ENCODE measurements at regions not wholly inside any gene's neighbourhood (a gene's known extent, or its start where the extent isn't known, plus 50 kb on each side); places are given as distances from the start of the nearest gene placed in this dataset.
"Not testable (repeated sequence)": the region's sequence is repeated elsewhere in the genome, so short reads cannot be mapped to it uniquely, and the experiment has no call there.

GRCh38 chrX:40949071-40949470 is 136.2 kb upstream of the USP9X start (continued):
- TF ChIP-seq ZNF19 (tag by site-specific recombination; IDR thresholded peaks at IDR 0.05; ENCODE audit: low read depth) (no peak), SALL2 (tag by site-specific recombination; IDR thresholded peaks at IDR 0.05; ENCODE audit: borderline replicate concordance) (no peak), ZNF626 (tag by site-specific recombination; IDR thresholded peaks at IDR 0.05) (no peak), HIC1 (tag by site-specific recombination; IDR thresholded peaks at IDR 0.05) (no peak), ZNF354C (tag by site-specific recombination; IDR thresholded peaks at IDR 0.05; ENCODE audit: borderline replicate concordance, low read depth) (0 out of 2 replicates have a peak, but pooled peaks have one; percentile 19), ZNF146 (tag by site-specific recombination; IDR thresholded peaks at IDR 0.05) (no peak)

DNA sequence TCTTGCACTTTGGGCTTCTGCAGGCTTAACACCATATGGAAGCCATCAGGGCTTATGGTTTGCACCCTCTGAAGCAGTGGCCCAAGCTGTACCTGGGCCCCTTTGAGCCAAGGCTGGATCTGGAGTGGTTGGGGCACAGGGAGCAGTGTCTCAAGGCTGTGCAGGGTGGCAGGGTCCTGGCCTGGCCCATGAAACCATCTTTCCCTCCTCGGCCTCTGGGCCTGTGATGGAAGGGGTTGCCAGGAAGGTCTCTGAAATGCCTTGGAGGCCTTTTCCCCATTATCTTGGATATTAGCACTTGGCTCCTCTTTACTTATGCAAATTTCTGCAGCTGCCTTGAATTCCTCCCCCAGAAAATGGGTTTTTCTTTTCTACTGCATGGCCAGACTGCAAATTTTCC is 134.7 kb upstream of the USP9X start:
- CTCF ChIA-PET: no interaction called here
- Histone ChIP-seq H3K9me3 (ENCODE audit: control insufficient read depth, insufficient read depth, low read depth, low read length) (no peaks in the 10 kb centered on the region), H3K4me1 (ENCODE audit: control insufficient read depth, insufficient read depth, low read length) (peaks cover under 1% of the 10 kb centered on the region; the same call in 1 of the 2 replicates), H3K4me3 (ENCODE audit: low read depth, low read length) (no peak overlapping the region), H3K27ac (ENCODE audit: extremely low read depth, low read depth, low read length) (no peak overlapping the region), H3K36me3 (ENCODE audit: control insufficient read depth in 2 of 2, insufficient read depth in 1 of 2, low read length in 2 of 2) (no peaks in the 10 kb centered on the region)
- TF ChIP-seq KLF7 (tag by site-specific recombination; IDR thresholded peaks at IDR 0.05; ENCODE audit: borderline replicate concordance) (no peak), ZNF571 (tag by site-specific recombination; IDR thresholded peaks at IDR 0.05) (no peak), ZNF19 (tag by site-specific recombination; IDR thresholded peaks at IDR 0.05; ENCODE audit: low read depth) (no peak), ZNF112 (tag by site-specific recombination; IDR thresholded peaks at IDR 0.05) (no peak), ZBTB21 (tag by site-specific recombination; IDR thresholded peaks at IDR 0.05) (no peak), ZNF416 (tag by site-specific recombination; IDR thresholded peaks at IDR 0.05) (no peak), SALL2 (tag by site-specific recombination; IDR thresholded peaks at IDR 0.05; ENCODE audit: borderline replicate concordance) (no peak), ZNF266 (tag by site-specific recombination; IDR thresholded peaks at IDR 0.05; ENCODE audit: low read depth) (no peak), ZSCAN4 (tag by site-specific recombination; IDR thresholded peaks at IDR 0.05) (no peak), ZNF473 (tag by site-specific recombination; IDR thresholded peaks at IDR 0.05) (no peak), ZFP41 (tag by site-specific recombination; IDR thresholded peaks at IDR 0.05; ENCODE audit: borderline replicate concordance) (no peak)
- POLR2A ChIA-PET: interaction anchor here (0.6 kb wide), 1 partner anchor 383 kb away, joined by 3 read pairs; no protein-coding TSS in a partner anchor

DNA sequence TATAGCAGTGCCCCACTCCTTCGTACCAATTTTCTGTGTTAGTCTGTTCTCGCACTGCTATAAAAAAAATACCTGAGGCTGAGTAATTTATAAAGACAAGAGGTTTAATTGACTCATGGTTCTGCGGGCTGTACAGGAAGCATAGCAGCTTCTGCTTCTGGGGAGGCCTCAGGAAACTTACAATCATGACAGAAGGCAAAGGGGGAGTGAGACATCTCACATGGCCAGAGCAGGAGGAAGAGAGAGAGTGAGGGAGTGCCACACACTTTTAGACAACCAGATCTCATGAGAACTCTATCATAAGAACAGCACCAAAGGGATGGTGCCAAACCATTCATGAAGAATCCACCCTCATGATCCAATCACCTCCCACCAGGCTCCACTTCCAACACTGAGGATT is 133.8 kb upstream of the USP9X start:
- CTCF ChIA-PET; H3K4me3 ChIP-seq (ENCODE audit: low read depth, low read length); POLR2A ChIA-PET: not testable (repeated sequence)

GRCh38 chrX:40952855-40953254 is 132.4 kb upstream of the USP9X start:
- CTCF ChIA-PET: interaction anchor here (1.0 kb wide), 1 partner anchor 162 kb away, joined by 3 read pairs; no protein-coding TSS in a partner anchor
- TF ChIP-seq ZNF416 (tag by site-specific recombination; IDR thresholded peaks at IDR 0.05) (no peak), ZNF114 (tag by site-specific recombination; IDR thresholded peaks at IDR 0.05) (no peak), ZNF350 (tag by site-specific recombination; IDR thresholded peaks at IDR 0.05) (no peak), ZSCAN23 (tag by site-specific recombination; IDR thresholded peaks at IDR 0.05) (no peak)
- Histone ChIP-seq H3K4me3 (ENCODE audit: low read depth, low read length) (no peak overlapping the region), H3K27ac (ENCODE audit: extremely low read depth, low read depth, low read length) (no peak overlapping the region), H3K9me3 (ENCODE audit: control insufficient read depth, insufficient read depth, low read depth, low read length) (no peaks in the 10 kb centered on the region), H3K4me1 (ENCODE audit: control insufficient read depth, insufficient read depth, low read length) (no peaks in the 10 kb centered on the region), H3K36me3 (ENCODE audit: control insufficient read depth in 2 of 2, insufficient read depth in 1 of 2, low read length in 2 of 2) (no peaks in the 10 kb centered on the region)
- POLR2A ChIA-PET: interaction anchor here (1.0 kb wide), 1 partner anchor 19 kb away, joined by 3 read pairs; no protein-coding TSS in a partner anchor

More for the DNA sequence above, 133.8 kb upstream of the USP9X start:
- H3K36me3 ChIP-seq (ENCODE audit: control insufficient read depth in 2 of 2, insufficient read depth in 1 of 2, low read length in 2 of 2); H3K27ac ChIP-seq (ENCODE audit: extremely low read depth, low read depth, low read length); H3K9me3 ChIP-seq (ENCODE audit: control insufficient read depth, insufficient read depth, low read depth, low read length); H3K4me1 ChIP-seq (ENCODE audit: control insufficient read depth, insufficient read depth, low read length): not testable (repeated sequence)

All from HEK293 (cell line).